C4-2B (cell line): ENCODE measurements at regions not wholly inside any gene's neighbourhood (a gene's known extent, or its start where the extent isn't known, plus 50 kb on each side); places are given as distances from the start of the nearest gene placed in this dataset.

Experiments used
- H3K27ac ChIP-seq: fragments of 450-650 bp; 2 replicates; pipeline ENCODE4 v1.5.1; 2017
- ZFX ChIP-seq: fragments of 450-650 bp; IDR thresholded peaks from 2 replicates; pipeline ENCODE4 v1.6.1; 2017
- TF ChIP-seq, protein P1 (sequence below): fragments of 450-650 bp; conservative IDR thresholded peaks from 2 replicates; pipeline ENCODE4 v1.5.1; 2017; ENCODE audit warnings: mild to moderate bottlenecking

DNA sequence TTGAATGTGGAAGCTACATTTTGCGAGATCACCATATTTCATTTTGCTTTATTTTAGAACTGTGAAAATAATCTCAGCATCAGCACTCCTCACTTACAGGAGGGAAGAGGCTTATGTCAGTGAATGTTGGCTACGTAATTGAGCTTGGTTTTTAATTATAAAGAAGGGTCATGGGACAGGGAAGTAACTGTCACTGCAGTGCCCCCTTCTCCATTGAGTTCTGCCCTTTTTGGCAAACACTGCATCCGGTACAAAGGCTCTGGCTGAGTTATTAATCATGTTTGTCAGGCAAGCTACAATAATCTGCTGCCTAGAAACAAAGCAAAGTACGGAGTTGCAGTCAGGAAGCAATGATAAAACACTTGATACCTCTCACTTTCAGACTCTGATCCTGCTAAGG is 546.7 kb downstream of the SNAPC1 start:
- H3K27ac ChIP-seq, result no peak overlapping the region
- TF ChIP-seq, protein P1, sequence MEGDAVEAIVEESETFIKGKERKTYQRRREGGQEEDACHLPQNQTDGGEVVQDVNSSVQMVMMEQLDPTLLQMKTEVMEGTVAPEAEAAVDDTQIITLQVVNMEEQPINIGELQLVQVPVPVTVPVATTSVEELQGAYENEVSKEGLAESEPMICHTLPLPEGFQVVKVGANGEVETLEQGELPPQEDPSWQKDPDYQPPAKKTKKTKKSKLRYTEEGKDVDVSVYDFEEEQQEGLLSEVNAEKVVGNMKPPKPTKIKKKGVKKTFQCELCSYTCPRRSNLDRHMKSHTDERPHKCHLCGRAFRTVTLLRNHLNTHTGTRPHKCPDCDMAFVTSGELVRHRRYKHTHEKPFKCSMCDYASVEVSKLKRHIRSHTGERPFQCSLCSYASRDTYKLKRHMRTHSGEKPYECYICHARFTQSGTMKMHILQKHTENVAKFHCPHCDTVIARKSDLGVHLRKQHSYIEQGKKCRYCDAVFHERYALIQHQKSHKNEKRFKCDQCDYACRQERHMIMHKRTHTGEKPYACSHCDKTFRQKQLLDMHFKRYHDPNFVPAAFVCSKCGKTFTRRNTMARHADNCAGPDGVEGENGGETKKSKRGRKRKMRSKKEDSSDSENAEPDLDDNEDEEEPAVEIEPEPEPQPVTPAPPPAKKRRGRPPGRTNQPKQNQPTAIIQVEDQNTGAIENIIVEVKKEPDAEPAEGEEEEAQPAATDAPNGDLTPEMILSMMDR, result no peak
- no peak for TF ChIP-seq ZFX

- no peak overlapping the region for H3K27ac ChIP-seq
- TF ChIP-seq ZFX, result no peak
- TF ChIP-seq, protein P1, result no peak
Measured at GRCh38 chr14:62313212-62313611, 551.0 kb downstream of the SNAPC1 start.

GRCh38 chr14:62314221-62314620 is 552.0 kb downstream of the SNAPC1 start:
- H3K27ac ChIP-seq, result no peak overlapping the region
- no peak for TF ChIP-seq ZFX
- TF ChIP-seq, protein P1, result no peak

DNA sequence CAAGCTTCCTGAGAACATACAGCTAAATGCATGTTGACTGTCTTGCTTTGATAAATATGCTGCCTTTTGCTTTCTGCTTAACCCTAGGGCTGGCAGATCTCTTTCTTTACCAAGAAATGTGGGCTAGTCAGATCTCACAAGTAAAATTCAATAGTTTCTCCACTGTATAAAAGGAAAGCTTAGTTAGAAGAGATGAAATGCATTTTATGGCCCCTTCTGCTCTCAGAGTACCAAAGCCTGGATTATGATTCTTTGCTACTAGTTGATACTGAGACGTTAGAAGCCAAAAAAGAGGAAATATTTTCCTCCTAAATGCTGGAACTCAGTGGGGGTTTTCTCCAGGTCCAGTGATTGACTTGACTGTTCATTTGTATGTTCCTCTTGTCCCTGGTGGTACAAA is 552.7 kb downstream of the SNAPC1 start:
- H3K27ac ChIP-seq, result no peak overlapping the region
- no peak for TF ChIP-seq ZFX
- TF ChIP-seq, protein P1, result no peak

- TF ChIP-seq, protein P1, result no peak
- TF ChIP-seq ZFX, result no peak
- no peak overlapping the region for H3K27ac ChIP-seq
Measured at GRCh38 chr14:62315631-62316030, 553.4 kb downstream of the SNAPC1 start.

- TF ChIP-seq, protein P1, result no peak
- no peak for TF ChIP-seq ZFX
- H3K27ac ChIP-seq, result no peak overlapping the region
Measured at GRCh38 chr14:62322216-62322615, 560.0 kb downstream of the SNAPC1 start.

DNA sequence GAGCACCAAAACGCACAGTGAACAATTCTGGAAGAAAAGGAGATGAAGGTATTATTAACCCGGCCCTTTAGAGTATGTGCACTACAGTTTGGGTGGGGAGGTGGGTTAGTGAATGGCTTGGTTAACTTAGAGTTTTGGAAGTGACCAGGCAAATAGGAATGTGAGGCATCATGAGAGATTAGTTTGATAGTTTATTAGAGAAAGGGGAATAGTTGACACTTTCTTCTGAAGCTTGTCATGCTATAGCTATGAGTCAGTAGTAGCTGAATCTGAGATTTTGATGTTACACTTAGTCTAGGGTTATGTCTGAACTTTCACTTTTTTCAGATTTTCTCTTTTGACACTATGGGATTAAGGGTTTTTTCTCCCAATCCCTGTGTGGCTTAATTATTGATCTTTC is 567.2 kb downstream of the SNAPC1 start:
- TF ChIP-seq, protein P1, result no peak
- TF ChIP-seq ZFX, result no peak
- no peak overlapping the region for H3K27ac ChIP-seq
